MM.1S (cell line): ENCODE measurements at regions not wholly inside any gene's neighbourhood (a gene's known extent, or its start where the extent isn't known, plus 50 kb on each side); places are given as distances from the start of the nearest gene placed in this dataset.

Source experiments
- EZH2 ChIP-seq: fragments of 300-600 bp; sonication (generic); optimal IDR thresholded peaks from 2 replicates; pipeline ENCODE3; 2017; ENCODE audit warnings: low read depth, mild to moderate bottlenecking, antibody characterized with exemption, low read length, mixed read lengths
- EZH2phosphoT487 ChIP-seq: fragments of 300-600 bp; sonication (generic); IDR thresholded peaks from 2 replicates; pipeline ENCODE4 v1.6.1; 2018; ENCODE audit warnings: antibody characterized with exemption, low read length
- TF ChIP-seq, protein P1 (sequence below): fragments of 300-600 bp; sonication (generic); IDR thresholded peaks from 2 replicates; pipeline ENCODE4 v1.5.1; 2016; ENCODE audit warnings: antibody characterized with exemption, low read length, mixed read lengths

DNA sequence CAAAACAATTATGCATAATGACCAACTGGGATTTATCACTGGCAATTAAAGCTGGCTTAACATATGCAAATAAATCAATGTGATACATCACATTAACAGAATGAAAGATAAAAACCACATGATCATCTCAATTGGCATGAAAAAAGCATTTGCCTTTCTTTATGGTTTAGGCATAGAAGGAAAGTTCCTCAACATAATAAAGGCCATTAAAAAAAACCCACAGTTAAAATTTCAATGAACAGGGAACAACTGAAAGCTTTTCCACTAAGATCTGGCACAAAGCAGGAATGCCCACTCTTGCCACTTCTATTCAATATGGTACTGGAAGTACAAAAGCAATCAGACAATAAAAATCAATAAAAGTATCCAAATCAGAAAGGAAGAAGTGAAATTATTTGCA, 151.2 kb upstream of the CD180 start:
- TF ChIP-seq, protein P1, sequence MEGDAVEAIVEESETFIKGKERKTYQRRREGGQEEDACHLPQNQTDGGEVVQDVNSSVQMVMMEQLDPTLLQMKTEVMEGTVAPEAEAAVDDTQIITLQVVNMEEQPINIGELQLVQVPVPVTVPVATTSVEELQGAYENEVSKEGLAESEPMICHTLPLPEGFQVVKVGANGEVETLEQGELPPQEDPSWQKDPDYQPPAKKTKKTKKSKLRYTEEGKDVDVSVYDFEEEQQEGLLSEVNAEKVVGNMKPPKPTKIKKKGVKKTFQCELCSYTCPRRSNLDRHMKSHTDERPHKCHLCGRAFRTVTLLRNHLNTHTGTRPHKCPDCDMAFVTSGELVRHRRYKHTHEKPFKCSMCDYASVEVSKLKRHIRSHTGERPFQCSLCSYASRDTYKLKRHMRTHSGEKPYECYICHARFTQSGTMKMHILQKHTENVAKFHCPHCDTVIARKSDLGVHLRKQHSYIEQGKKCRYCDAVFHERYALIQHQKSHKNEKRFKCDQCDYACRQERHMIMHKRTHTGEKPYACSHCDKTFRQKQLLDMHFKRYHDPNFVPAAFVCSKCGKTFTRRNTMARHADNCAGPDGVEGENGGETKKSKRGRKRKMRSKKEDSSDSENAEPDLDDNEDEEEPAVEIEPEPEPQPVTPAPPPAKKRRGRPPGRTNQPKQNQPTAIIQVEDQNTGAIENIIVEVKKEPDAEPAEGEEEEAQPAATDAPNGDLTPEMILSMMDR: no peak
- TF ChIP-seq EZH2: no peak
- TF ChIP-seq EZH2phosphoT487: no peak
